Keratinocyte (primary cell): ENCODE measurements at regions not wholly inside any gene's neighbourhood (a gene's known extent, or its start where the extent isn't known, plus 50 kb on each side); places are given as distances from the start of the nearest gene placed in this dataset.

ENCODE experiments used
- DNase-seq: peaks from one replicate; pipeline ENCODE4 v3.0.0-alpha.2; 2011; ENCODE audit warnings: low read depth, missing footprints, low spot score
- FAIRE-seq: peaks from 2 replicates; lab custom pipeline; 2011; peaks lifted over from hg19 to GRCh38; lab: Jason Lieb, UNC
- H2AFZ ChIP-seq: 2 replicates; pipeline ENCODE4 v1.6.0; 2012; ENCODE audit warnings: low read length, control low read depth, inconsistent platforms; ENCODE audit not compliant: control insufficient read depth
- H3K27ac ChIP-seq: 2 replicates; pipeline ENCODE4 v1.5.1; 2011; ENCODE audit warnings: low read length; ENCODE audit not compliant: control insufficient read depth, insufficient read depth
- H3K27me3 ChIP-seq: 3 replicates; pipeline ENCODE4 v1.6.0; 2011; ENCODE audit warnings: low read length; ENCODE audit not compliant: control insufficient read depth, insufficient read depth; ENCODE audit errors: extremely low read depth
- H3K36me3 ChIP-seq, 2 experiments: 2 replicates in 1 of 2; 3 replicates in 1 of 2; pipeline ENCODE4 v1.5.1; 2011; ENCODE audit warnings: low read length in 2 of 2, mild to moderate bottlenecking in 1 of 2; ENCODE audit not compliant: control insufficient read depth in 2 of 2, insufficient read depth in 2 of 2; ENCODE audit errors: extremely low read depth in 1 of 2
- H3K4me1 ChIP-seq: 3 replicates; pipeline ENCODE4 v1.5.1; 2011; ENCODE audit warnings: low read length; ENCODE audit not compliant: control insufficient read depth, insufficient read depth; ENCODE audit errors: extremely low read depth
- H3K4me2 ChIP-seq: 3 replicates; pipeline ENCODE4 v1.6.0; 2011; ENCODE audit warnings: low read depth, low read length; ENCODE audit not compliant: control insufficient read depth, insufficient read depth; ENCODE audit errors: extremely low read depth
- H3K4me3 ChIP-seq, 3 experiments: fragments of 200-600 bp in 1 of 3; sonication (generic) in 1 of 3; 2 replicates in 2 of 3; 3 replicates in 1 of 3; pipeline ENCODE4 v1.5.1; 2011 to 2016; ENCODE audit warnings: low read length in 3 of 3, mild to moderate bottlenecking in 3 of 3, control low read depth in 2 of 3, inconsistent platforms in 1 of 3, low read depth in 1 of 3, mixed read lengths in 1 of 3, mixed run types in 1 of 3, moderate library complexity in 1 of 3; ENCODE audit not compliant: control insufficient read depth in 2 of 3, insufficient read depth in 2 of 3; ENCODE audit errors: extremely low read depth in 1 of 3
- H3K79me2 ChIP-seq: 2 replicates; pipeline ENCODE4 v1.6.0; 2012; ENCODE audit warnings: low read length; ENCODE audit not compliant: control insufficient read depth, insufficient read depth
- H3K9ac ChIP-seq: 3 replicates; pipeline ENCODE4 v1.6.0; 2011; ENCODE audit warnings: low read length; ENCODE audit not compliant: control insufficient read depth, insufficient read depth; ENCODE audit errors: extremely low read depth
- H3K9me1 ChIP-seq: 3 replicates; pipeline ENCODE4 v1.6.0; 2011; ENCODE audit warnings: low read length; ENCODE audit not compliant: control insufficient read depth, insufficient read depth; ENCODE audit errors: extremely low read depth
- H3K9me3 ChIP-seq: 2 replicates; pipeline ENCODE4 v1.5.1; 2012; ENCODE audit warnings: low read depth, low read length; ENCODE audit not compliant: control insufficient read depth
- H4K20me1 ChIP-seq: 3 replicates; pipeline ENCODE4 v1.6.0; 2011; ENCODE audit warnings: low read length; ENCODE audit not compliant: control insufficient read depth, insufficient read depth; ENCODE audit errors: extremely low read depth
- CTCF ChIP-seq, 3 experiments: IDR thresholded peaks in 1 of 3; conservative IDR thresholded peaks in 1 of 3; optimal IDR thresholded peaks in 1 of 3; 2 replicates in 2 of 3; 3 replicates in 1 of 3; pipeline versions ENCODE3 to v1.5.1; 2011; ENCODE audit warnings: low read length in 3 of 3, mild to moderate bottlenecking in 3 of 3, moderate library complexity in 2 of 3, control low read depth in 1 of 3, inconsistent platforms in 1 of 3; ENCODE audit not compliant: insufficient read depth in 2 of 3; ENCODE audit errors: extremely low read depth in 1 of 3
- EZH2 ChIP-seq: IDR thresholded peaks from one replicate; pipeline ENCODE4 v1.6.1; 2012; ENCODE audit warnings: inconsistent platforms, mild to moderate bottlenecking, low read length, moderate library complexity
- dilution Hi-C: fragments of 300-500 bp; cut with MboI; formaldehyde crosslinking; loops from one replicate; pipeline ENCODE4 v1.7.0; 2020; ENCODE audit warnings: low sequenced_read_pairs; ENCODE audit not compliant: extremely low pct_ligation_motif_present

DNA sequence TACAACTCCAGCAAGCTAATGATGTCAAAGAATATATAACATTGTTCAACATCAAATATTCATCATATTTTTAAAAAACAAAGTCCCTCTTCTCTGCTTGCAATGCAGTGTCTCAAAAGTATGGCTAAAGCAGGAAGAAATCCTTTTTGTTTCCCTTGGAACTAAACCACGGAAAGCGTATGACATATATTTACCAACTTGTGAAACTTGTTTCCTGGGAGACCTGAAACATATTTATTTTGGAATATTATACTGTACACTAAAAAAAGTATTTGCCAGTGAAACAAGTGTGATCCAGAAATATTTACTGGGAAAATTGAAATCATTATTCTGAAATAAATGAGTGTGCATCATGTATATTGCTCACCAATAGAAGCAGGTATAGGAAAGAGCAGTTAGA is 156.0 kb upstream of the ANKRD50 start:
- DNase-seq, result no peak
- TF ChIP-seq CTCF (optimal IDR thresholded peaks at IDR 0.05 in 1 of 3, IDR thresholded peaks at IDR 0.05 in 1 of 3, conservative IDR thresholded peaks at IDR 0.05 in 1 of 3; ENCODE audit: extremely low read depth in 1 of 3, insufficient read depth in 2 of 3, low read length in 3 of 3) (no peak), EZH2 (no peak)
- H2AFZ ChIP-seq, result no peak overlapping the region
- H3K9me3 ChIP-seq, result no peaks in the 10 kb centered on the region
- H3K4me1 ChIP-seq, result no peaks in the 10 kb centered on the region
- H3K4me3 ChIP-seq, result no peak overlapping the region
- FAIRE-seq, result no peak
- no peak overlapping the region for H3K4me2 ChIP-seq
- no peak overlapping the region for H3K9ac ChIP-seq
- H4K20me1 ChIP-seq, result no peaks in the 10 kb centered on the region
- H3K36me3 ChIP-seq, result no peaks in the 10 kb centered on the region
- H3K27me3 ChIP-seq, result no peaks in the 10 kb centered on the region
- H3K27ac ChIP-seq, result no peak overlapping the region
- no peaks in the 10 kb centered on the region for H3K9me1 ChIP-seq
- dilution Hi-C loops, result no loop called here
- no peaks in the 10 kb centered on the region for H3K79me2 ChIP-seq

DNA sequence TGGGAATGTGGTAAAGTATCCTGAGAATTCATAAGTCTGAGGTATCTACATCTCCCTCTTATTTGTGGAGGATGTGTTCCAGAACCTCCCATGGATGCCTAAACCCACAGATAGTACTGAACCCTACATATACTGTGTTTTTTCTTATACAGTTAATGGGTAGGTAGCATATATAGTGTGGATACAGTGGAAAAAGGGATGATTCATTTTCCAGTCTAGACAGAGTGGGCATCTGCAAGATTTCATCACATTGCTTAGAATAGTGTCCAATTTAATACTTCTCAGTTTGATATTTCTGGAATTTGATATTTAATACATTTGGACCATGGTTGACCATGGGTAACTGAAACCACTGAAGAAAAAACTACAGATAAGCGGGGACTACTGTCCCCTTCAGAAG is 155.0 kb upstream of the ANKRD50 start:
- Histone ChIP-seq H4K20me1 (no peaks in the 10 kb centered on the region), H3K27me3 (no peaks in the 10 kb centered on the region), H3K27ac (no peak overlapping the region), H3K4me2 (no peak overlapping the region), H3K4me3 (no peak overlapping the region), H3K4me1 (no peaks in the 10 kb centered on the region), H3K36me3 (no peaks in the 10 kb centered on the region), H3K9me1 (no peaks in the 10 kb centered on the region), H3K79me2 (no peaks in the 10 kb centered on the region), H3K9ac (no peak overlapping the region), H3K9me3 (no peaks in the 10 kb centered on the region), H2AFZ (no peak overlapping the region)
- TF ChIP-seq CTCF (optimal IDR thresholded peaks at IDR 0.05 in 1 of 3, IDR thresholded peaks at IDR 0.05 in 1 of 3, conservative IDR thresholded peaks at IDR 0.05 in 1 of 3; ENCODE audit: extremely low read depth in 1 of 3, insufficient read depth in 2 of 3, low read length in 3 of 3) (no peak), EZH2 (no peak)
- FAIRE-seq, result no peak
- dilution Hi-C loops, result no loop called here
- no peak for DNase-seq
